NT2/D1 (cell line): ENCODE measurements at regions not wholly inside any gene's neighbourhood (a gene's known extent, or its start where the extent isn't known, plus 50 kb on each side); places are given as distances from the start of the nearest gene placed in this dataset.

Experiments used
- YY1 ChIP-seq: IDR thresholded peaks from 2 replicates; pipeline ENCODE4 v1.6.1; 2011; ENCODE audit not compliant: insufficient read length, insufficient read depth
- ZNF274 ChIP-seq: IDR thresholded peaks from 2 replicates; pipeline ENCODE4 v1.6.1; 2011; ENCODE audit warnings: mild to moderate bottlenecking, low read depth, low read length

- TF ChIP-seq YY1 (no peak), ZNF274 (no peak)
These were observed 590.2 kb upstream of the B3GAT1 start for GRCh38 chr11:135002236-135002635.
